ENCODE measurements at regions not wholly inside any gene's neighbourhood (a gene's known extent, or its start where the extent isn't known, plus 50 kb on each side); places are given as distances from the start of the nearest gene placed in this dataset.

DNA sequence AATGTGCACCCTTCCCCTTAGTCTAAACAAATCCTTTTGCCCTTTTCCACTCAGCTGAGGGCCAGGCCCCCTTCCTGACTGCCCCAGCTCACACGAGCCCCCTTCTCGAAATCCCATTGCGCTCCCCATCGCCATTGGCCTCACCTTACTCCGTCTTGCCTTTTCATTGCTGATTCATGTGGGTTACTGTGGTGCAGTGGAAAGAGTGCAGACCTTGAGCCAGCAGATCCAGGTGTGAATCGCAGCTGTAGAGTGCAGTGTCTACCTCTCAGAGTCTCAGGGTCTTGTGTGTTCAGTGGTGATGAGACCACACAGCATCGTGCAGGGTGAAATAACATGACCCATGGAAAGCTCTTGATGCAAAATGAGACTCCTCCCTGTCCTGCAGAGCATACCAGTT lies 132.4 kb upstream of the APCDD1 start:
- Histone ChIP-seq H3F3A (replicated peaks; ENCODE audit: low read depth) (no peaks in the 10 kb centered on the region), H3K4me2 (no peak overlapping the region), H3K4me3 (no peak overlapping the region), H3K27ac (ENCODE audit: low read depth) (no peak overlapping the region), H3K36me3 (ENCODE audit: insufficient read depth) (no peaks in the 10 kb centered on the region), H2AFZ (no peak overlapping the region), H3K79me2 (replicated peaks; ENCODE audit: insufficient read depth) (no peaks in the 10 kb centered on the region), H3K27me3 (ENCODE audit: insufficient read depth) (no peaks in the 10 kb centered on the region), H3K4me1 (ENCODE audit: insufficient read depth) (no peaks in the 10 kb centered on the region), H4K20me1 (replicated peaks; ENCODE audit: insufficient read depth) (no peaks in the 10 kb centered on the region), H3K9me2 (ENCODE audit: insufficient read depth) (no peaks in the 10 kb centered on the region)
- no peak for DNase-seq (ENCODE audit: low spot score)
- H3K36me3 Mint-ChIP-seq (ENCODE audit: low read depth): peaks cover 8% of the 10 kb centered on the region
- H3K4me1 Mint-ChIP-seq: peaks cover 19% of the 10 kb centered on the region
- ATAC-seq: no peak
- H3K27ac Mint-ChIP-seq: peak overlapping the region; percentile 51; the same call in 1 of the 2 replicates
- peaks cover 7% of the 10 kb centered on the region for H3K27me3 Mint-ChIP-seq (ENCODE audit: insufficient read depth, low read depth, poor library complexity)
- H3K4me3 Mint-ChIP-seq: no peak overlapping the region
- TF ChIP-seq, protein P1, sequence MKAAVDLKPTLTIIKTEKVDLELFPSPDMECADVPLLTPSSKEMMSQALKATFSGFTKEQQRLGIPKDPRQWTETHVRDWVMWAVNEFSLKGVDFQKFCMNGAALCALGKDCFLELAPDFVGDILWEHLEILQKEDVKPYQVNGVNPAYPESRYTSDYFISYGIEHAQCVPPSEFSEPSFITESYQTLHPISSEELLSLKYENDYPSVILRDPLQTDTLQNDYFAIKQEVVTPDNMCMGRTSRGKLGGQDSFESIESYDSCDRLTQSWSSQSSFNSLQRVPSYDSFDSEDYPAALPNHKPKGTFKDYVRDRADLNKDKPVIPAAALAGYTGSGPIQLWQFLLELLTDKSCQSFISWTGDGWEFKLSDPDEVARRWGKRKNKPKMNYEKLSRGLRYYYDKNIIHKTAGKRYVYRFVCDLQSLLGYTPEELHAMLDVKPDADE (IDR thresholded peaks at IDR 0.05): no peak
- TF ChIP-seq EZH2phosphoT487 (IDR thresholded peaks at IDR 0.05; ENCODE audit: unreplicated experiment) (no peak), STAT1 (IDR thresholded peaks at IDR 0.05; ENCODE audit: unreplicated experiment) (no peak), CREB1 (CRISPR knock-in tag; IDR thresholded peaks at IDR 0.05; ENCODE audit: low read depth) (no peak)
- TF ChIP-seq, protein P2, sequence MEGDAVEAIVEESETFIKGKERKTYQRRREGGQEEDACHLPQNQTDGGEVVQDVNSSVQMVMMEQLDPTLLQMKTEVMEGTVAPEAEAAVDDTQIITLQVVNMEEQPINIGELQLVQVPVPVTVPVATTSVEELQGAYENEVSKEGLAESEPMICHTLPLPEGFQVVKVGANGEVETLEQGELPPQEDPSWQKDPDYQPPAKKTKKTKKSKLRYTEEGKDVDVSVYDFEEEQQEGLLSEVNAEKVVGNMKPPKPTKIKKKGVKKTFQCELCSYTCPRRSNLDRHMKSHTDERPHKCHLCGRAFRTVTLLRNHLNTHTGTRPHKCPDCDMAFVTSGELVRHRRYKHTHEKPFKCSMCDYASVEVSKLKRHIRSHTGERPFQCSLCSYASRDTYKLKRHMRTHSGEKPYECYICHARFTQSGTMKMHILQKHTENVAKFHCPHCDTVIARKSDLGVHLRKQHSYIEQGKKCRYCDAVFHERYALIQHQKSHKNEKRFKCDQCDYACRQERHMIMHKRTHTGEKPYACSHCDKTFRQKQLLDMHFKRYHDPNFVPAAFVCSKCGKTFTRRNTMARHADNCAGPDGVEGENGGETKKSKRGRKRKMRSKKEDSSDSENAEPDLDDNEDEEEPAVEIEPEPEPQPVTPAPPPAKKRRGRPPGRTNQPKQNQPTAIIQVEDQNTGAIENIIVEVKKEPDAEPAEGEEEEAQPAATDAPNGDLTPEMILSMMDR (conservative IDR thresholded peaks at IDR 0.05; ENCODE audit: low read depth in 2 of 2): no peak
- TF ChIP-seq, protein P3, sequence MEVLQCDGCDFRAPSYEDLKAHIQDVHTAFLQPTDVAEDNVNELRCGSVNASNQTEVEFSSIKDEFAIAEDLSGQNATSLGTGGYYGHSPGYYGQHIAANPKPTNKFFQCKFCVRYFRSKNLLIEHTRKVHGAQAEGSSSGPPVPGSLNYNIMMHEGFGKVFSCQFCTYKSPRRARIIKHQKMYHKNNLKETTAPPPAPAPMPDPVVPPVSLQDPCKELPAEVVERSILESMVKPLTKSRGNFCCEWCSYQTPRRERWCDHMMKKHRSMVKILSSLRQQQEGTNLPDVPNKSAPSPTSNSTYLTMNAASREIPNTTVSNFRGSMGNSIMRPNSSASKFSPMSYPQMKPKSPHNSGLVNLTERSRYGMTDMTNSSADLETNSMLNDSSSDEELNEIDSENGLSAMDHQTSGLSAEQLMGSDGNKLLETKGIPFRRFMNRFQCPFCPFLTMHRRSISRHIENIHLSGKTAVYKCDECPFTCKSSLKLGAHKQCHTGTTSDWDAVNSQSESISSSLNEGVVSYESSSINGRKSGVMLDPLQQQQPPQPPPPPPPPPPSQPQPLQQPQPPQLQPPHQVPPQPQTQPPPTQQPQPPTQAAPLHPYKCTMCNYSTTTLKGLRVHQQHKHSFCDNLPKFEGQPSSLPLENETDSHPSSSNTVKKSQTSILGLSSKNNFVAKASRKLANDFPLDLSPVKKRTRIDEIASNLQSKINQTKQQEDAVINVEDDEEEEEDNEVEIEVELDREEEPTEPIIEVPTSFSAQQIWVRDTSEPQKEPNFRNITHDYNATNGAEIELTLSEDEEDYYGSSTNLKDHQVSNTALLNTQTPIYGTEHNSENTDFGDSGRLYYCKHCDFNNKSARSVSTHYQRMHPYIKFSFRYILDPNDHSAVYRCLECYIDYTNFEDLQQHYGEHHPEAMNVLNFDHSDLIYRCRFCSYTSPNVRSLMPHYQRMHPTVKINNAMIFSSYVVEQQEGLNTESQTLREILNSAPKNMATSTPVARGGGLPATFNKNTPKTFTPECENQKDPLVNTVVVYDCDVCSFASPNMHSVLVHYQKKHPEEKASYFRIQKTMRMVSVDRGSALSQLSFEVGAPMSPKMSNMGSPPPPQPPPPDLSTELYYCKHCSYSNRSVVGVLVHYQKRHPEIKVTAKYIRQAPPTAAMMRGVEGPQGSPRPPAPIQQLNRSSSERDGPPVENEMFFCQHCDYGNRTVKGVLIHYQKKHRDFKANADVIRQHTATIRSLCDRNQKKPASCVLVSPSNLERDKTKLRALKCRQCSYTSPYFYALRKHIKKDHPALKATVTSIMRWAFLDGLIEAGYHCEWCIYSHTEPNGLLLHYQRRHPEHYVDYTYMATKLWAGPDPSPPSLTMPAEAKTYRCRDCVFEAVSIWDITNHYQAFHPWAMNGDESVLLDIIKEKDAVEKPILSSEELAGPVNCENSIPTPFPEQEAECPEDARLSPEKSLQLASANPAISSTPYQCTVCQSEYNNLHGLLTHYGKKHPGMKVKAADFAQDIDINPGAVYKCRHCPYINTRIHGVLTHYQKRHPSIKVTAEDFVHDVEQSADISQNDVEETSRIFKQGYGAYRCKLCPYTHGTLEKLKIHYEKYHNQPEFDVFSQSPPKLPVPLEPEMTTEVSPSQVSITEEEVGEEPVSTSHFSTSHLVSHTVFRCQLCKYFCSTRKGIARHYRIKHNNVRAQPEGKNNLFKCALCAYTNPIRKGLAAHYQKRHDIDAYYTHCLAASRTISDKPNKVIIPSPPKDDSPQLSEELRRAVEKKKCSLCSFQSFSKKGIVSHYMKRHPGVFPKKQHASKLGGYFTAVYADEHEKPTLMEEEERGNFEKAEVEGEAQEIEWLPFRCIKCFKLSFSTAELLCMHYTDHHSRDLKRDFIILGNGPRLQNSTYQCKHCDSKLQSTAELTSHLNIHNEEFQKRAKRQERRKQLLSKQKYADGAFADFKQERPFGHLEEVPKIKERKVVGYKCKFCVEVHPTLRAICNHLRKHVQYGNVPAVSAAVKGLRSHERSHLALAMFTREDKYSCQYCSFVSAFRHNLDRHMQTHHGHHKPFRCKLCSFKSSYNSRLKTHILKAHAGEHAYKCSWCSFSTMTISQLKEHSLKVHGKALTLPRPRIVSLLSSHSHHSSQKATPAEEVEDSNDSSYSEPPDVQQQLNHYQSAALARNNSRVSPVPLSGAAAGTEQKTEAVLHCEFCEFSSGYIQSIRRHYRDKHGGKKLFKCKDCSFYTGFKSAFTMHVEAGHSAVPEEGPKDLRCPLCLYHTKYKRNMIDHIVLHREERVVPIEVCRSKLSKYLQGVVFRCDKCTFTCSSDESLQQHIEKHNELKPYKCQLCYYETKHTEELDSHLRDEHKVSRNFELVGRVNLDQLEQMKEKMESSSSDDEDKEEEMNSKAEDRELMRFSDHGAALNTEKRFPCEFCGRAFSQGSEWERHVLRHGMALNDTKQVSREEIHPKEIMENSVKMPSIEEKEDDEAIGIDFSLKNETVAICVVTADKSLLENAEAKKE (CRISPR knock-in tag; IDR thresholded peaks at IDR 0.05): no peak
- peaks cover 10% of the 10 kb centered on the region for H3K9me3 Mint-ChIP-seq
